RWPE2 (cell line): ENCODE measurements at regions not wholly inside any gene's neighbourhood (a gene's known extent, or its start where the extent isn't known, plus 50 kb on each side); places are given as distances from the start of the nearest gene placed in this dataset.

ENCODE experiments used
- ATAC-seq: fragments of 200-7000 bp; cut with Tn5 transposase; 3 replicates; pipeline ENCODE4 v1.9.1; 2021; ENCODE audit warnings: low read depth
- DNase-seq: peaks from one replicate; pipeline ENCODE4 v3.0.0-alpha.2; 2020; ENCODE audit warnings: low spot score
- H3K27ac ChIP-seq: fragments of 450-650 bp; 2 replicates; pipeline ENCODE4 v1.5.1; 2017; ENCODE audit warnings: mild to moderate bottlenecking; ENCODE audit not compliant: poor library complexity, severe bottlenecking
- H3K27me3 ChIP-seq: fragments of 250-450 bp; sonication (Bioruptor Pico); 2 replicates; pipeline ENCODE4 v1.5.1; 2021; ENCODE audit warnings: mild to moderate bottlenecking, moderate library complexity; ENCODE audit not compliant: insufficient read depth, poor library complexity, severe bottlenecking
- H3K36me3 ChIP-seq: fragments of 250-450 bp; sonication (Bioruptor Pico); 2 replicates; pipeline ENCODE4 v1.5.1; 2020; ENCODE audit warnings: low read depth, mild to moderate bottlenecking, moderate library complexity
- H3K4me1 ChIP-seq: fragments of 250-450 bp; sonication (Bioruptor Pico); 2 replicates; pipeline ENCODE4 v1.5.1; 2021; ENCODE audit warnings: mild to moderate bottlenecking, moderate library complexity; ENCODE audit not compliant: insufficient read depth, poor library complexity, severe bottlenecking
- H3K4me3 ChIP-seq: fragments of 250-450 bp; sonication (Bioruptor Pico); 2 replicates; pipeline ENCODE4 v1.5.1; 2021; ENCODE audit warnings: mild to moderate bottlenecking, moderate library complexity; ENCODE audit not compliant: severe bottlenecking
- H3K9me3 ChIP-seq: fragments of 250-450 bp; sonication (Bioruptor Pico); 2 replicates; pipeline ENCODE4 v1.5.1; 2021; ENCODE audit warnings: mild to moderate bottlenecking, moderate library complexity; ENCODE audit not compliant: severe bottlenecking
- TF ChIP-seq, protein P1 (sequence below): fragments of 450-650 bp; IDR thresholded peaks from one replicate; pipeline ENCODE4 v1.5.1; 2017; ENCODE audit warnings: mild to moderate bottlenecking, moderate library complexity; ENCODE audit not compliant: poor library complexity, severe bottlenecking

DNA sequence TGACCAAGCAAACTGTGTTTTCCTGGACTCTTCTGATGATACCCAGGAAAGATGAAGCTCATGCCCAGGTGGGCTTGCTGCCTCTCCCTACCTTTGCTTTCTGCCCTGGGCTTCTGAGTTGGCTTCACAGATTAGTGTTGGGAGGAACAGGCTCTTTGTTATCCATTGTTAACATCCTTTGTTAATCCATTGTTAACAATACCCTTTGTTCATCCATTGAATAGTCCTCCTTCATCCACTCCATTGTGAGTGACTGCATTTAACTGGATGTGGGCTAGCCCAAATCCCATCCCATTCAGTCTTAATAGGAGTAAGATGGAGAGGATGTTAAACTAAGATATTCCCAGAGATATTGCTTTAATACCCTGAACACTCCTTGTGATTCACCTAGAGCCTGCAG is 199.0 kb upstream of the LNX1 start:
- TF ChIP-seq, protein P1, sequence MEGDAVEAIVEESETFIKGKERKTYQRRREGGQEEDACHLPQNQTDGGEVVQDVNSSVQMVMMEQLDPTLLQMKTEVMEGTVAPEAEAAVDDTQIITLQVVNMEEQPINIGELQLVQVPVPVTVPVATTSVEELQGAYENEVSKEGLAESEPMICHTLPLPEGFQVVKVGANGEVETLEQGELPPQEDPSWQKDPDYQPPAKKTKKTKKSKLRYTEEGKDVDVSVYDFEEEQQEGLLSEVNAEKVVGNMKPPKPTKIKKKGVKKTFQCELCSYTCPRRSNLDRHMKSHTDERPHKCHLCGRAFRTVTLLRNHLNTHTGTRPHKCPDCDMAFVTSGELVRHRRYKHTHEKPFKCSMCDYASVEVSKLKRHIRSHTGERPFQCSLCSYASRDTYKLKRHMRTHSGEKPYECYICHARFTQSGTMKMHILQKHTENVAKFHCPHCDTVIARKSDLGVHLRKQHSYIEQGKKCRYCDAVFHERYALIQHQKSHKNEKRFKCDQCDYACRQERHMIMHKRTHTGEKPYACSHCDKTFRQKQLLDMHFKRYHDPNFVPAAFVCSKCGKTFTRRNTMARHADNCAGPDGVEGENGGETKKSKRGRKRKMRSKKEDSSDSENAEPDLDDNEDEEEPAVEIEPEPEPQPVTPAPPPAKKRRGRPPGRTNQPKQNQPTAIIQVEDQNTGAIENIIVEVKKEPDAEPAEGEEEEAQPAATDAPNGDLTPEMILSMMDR: no peak
- DNase-seq (no peak), ATAC-seq (no peak)
- Histone ChIP-seq H3K4me3 (no peak overlapping the region), H3K27me3 (no peaks in the 10 kb centered on the region), H3K27ac (no peak overlapping the region), H3K4me1 (no peaks in the 10 kb centered on the region), H3K36me3 (no peaks in the 10 kb centered on the region), H3K9me3 (no peaks in the 10 kb centered on the region)

DNA sequence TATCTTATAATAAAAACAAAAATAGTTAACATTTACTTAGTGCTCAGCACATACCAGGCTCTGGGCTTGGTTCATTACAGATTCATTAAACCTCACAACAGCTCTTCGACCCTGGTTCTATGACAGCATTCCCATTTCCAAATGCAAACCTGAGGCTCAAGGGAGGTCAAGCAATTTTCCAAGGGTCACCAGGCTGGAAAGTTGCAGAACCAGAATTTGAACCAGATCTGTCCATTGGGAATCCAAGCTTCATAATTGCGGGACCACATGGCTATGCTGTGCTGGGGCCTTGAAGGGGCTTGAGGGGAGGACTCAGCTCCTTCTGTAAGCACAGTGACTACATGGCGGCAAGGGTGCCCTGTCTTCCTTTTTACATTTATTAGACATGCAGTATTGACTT is 197.3 kb upstream of the LNX1 start:
- Histone ChIP-seq H3K36me3 (no peaks in the 10 kb centered on the region), H3K27ac (no peak overlapping the region)

DNA sequence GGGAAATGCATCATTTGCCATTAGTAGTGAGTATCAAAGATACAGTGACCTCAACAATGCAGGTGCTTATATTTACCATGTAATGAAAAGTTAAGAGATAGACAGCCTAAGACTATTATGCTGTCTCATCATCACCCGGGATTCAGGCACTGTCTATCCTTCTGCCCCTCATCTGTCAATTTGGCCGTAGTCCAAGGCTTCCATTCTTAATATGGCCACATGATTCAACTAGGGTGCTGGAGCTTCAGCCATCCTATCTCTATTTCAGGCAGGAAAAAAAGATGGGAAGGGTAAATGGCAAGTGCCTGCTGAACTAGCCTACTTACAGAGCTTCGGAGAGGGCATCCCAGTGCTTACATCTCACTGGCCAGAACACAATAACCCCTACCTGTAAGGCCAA is 196.7 kb upstream of the LNX1 start:
- no peaks in the 10 kb centered on the region for H3K9me3 ChIP-seq
- DNase-seq (no peak), ATAC-seq (no peak)
- H3K4me3 ChIP-seq: no peak overlapping the region
- no peak overlapping the region for H3K27ac ChIP-seq
- H3K27me3 ChIP-seq: no peaks in the 10 kb centered on the region
- no peaks in the 10 kb centered on the region for H3K36me3 ChIP-seq
- TF ChIP-seq, protein P1: no peak
- H3K4me1 ChIP-seq: no peaks in the 10 kb centered on the region

More for the DNA sequence above, 197.3 kb upstream of the LNX1 start:
- Histone ChIP-seq H3K4me3 (no peak overlapping the region), H3K4me1 (no peaks in the 10 kb centered on the region), H3K27me3 (no peaks in the 10 kb centered on the region), H3K9me3 (no peaks in the 10 kb centered on the region)
- DNase-seq (no peak), ATAC-seq (no peak)
- TF ChIP-seq, protein P1: no peak

DNA sequence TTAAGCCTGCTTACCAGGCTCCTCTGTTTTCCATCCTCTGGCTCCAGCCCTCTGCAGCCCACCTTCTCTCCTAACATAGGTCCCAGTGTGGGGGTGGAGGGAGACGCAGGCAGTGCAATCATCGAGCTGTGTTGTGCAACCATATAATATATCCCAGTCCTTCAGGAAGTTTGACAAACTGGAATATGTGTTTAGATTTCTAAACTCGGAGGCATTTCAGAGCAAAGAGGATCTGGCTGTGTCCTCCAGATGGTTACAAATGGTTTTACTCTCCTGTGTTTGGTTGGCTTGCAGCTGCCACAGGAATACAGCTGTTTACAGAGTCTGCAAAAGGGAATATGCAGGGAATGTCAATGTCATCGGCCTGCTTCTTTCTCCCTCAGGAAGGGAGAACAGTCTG is 195.3 kb upstream of the LNX1 start:
- DNase-seq (no peak), ATAC-seq (no peak)
- Histone ChIP-seq H3K9me3 (no peaks in the 10 kb centered on the region), H3K4me1 (no peaks in the 10 kb centered on the region), H3K27me3 (no peaks in the 10 kb centered on the region), H3K4me3 (no peak overlapping the region), H3K36me3 (no peaks in the 10 kb centered on the region), H3K27ac (no peak overlapping the region)
- TF ChIP-seq, protein P1: no peak

DNA sequence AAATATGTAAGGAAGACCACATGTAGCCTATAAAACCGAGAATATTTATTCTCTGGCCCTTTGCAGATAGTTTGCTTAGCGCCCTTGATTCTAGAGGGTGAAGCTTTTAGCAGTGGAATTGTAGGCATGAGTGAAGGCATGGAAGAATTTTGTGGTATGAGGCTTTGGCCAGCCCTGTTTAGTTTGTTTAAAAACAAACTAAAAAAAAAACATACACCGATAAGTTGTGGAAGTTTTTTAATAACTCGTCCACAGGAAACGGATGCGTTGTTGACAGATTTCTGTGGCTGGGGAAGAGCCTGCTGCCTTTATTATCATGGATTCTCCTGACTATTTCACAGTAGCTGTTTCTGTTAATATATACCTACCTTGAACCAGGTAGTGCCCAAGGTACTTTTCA is 194.7 kb upstream of the LNX1 start:
- Histone ChIP-seq H3K9me3 (no peaks in the 10 kb centered on the region), H3K27me3 (no peaks in the 10 kb centered on the region), H3K4me3 (no peak overlapping the region), H3K36me3 (no peaks in the 10 kb centered on the region), H3K27ac (no peak overlapping the region), H3K4me1 (peaks cover 2% of the 10 kb centered on the region)
- DNase-seq (no peak), ATAC-seq (no peak)
- TF ChIP-seq, protein P1: no peak
